ENCODE measurements at regions not wholly inside any gene's neighbourhood (a gene's known extent, or its start where the extent isn't known, plus 50 kb on each side); places are given as distances from the start of the nearest gene placed in this dataset.

DNA sequence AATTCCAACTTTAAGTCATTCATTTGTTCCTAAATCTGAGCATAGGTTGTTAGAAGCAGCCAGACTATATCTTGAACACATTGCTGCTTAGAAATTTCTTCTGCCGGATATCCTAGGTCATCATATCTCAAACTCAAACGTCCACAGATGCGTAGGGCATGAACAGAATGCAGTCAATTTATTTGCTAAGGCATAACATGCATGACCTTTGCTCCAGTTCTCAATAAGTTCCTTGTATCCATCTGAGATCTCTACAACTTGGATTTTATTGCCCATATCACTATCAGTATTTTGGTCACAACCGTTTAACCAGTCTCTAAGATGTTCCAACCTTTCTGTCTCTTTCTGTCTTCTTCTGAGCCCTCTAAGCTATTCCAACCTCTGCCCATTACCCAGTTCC is 210.9 kb upstream of the MANEA start:
- TF ChIP-seq, protein P1, sequence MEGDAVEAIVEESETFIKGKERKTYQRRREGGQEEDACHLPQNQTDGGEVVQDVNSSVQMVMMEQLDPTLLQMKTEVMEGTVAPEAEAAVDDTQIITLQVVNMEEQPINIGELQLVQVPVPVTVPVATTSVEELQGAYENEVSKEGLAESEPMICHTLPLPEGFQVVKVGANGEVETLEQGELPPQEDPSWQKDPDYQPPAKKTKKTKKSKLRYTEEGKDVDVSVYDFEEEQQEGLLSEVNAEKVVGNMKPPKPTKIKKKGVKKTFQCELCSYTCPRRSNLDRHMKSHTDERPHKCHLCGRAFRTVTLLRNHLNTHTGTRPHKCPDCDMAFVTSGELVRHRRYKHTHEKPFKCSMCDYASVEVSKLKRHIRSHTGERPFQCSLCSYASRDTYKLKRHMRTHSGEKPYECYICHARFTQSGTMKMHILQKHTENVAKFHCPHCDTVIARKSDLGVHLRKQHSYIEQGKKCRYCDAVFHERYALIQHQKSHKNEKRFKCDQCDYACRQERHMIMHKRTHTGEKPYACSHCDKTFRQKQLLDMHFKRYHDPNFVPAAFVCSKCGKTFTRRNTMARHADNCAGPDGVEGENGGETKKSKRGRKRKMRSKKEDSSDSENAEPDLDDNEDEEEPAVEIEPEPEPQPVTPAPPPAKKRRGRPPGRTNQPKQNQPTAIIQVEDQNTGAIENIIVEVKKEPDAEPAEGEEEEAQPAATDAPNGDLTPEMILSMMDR (conservative IDR thresholded peaks at IDR 0.05 in 1 of 2, IDR thresholded peaks at IDR 0.05 in 1 of 2; ENCODE audit: low read depth in 1 of 2, low read length in 2 of 2) = no peak
- no peak for TF ChIP-seq EZH2 (IDR thresholded peaks at IDR 0.05; ENCODE audit: low read length, missing control alignments)
